H9 (cell line): ENCODE measurements at regions not wholly inside any gene's neighbourhood (a gene's known extent, or its start where the extent isn't known, plus 50 kb on each side); places are given as distances from the start of the nearest gene placed in this dataset.

ENCODE experiments used
- DNase-seq: peaks from one replicate; pipeline ENCODE4 v3.0.0-alpha.2; 2017
- H2AFZ ChIP-seq: one replicate; pipeline ENCODE4 v1.6.1; 2013; ENCODE audit warnings: mild to moderate bottlenecking, low read length, control low read depth, moderate library complexity
- H2AK5ac ChIP-seq: 2 replicates; pipeline ENCODE4 v1.6.1; 2013; ENCODE audit warnings: low read length, control low read depth, mixed read lengths; ENCODE audit not compliant: insufficient read length
- H2BK120ac ChIP-seq: one replicate; pipeline ENCODE4 v1.6.1; 2013; ENCODE audit warnings: low read depth, mild to moderate bottlenecking, low read length, control low read depth, inconsistent platforms; ENCODE audit not compliant: poor library complexity, severe bottlenecking
- H2BK12ac ChIP-seq: 2 replicates; pipeline ENCODE4 v1.6.1; 2013; ENCODE audit warnings: low read length, control low read depth, mixed read lengths, low read depth; ENCODE audit not compliant: insufficient read length
- H2BK15ac ChIP-seq: 2 replicates; pipeline ENCODE4 v1.6.1; 2013; ENCODE audit warnings: low read depth, low read length, control low read depth
- H2BK20ac ChIP-seq: one replicate; pipeline ENCODE4 v1.6.1; 2013; ENCODE audit warnings: low read depth, mild to moderate bottlenecking, low read length, control low read depth, inconsistent platforms; ENCODE audit not compliant: poor library complexity, severe bottlenecking
- H2BK5ac ChIP-seq: 2 replicates; pipeline ENCODE4 v1.6.1; 2013; ENCODE audit warnings: low read length, control low read depth, mixed read lengths; ENCODE audit not compliant: insufficient read length
- H3K14ac ChIP-seq: 2 replicates; pipeline ENCODE4 v1.6.1; 2013; ENCODE audit warnings: low read length, control low read depth; ENCODE audit not compliant: insufficient read depth
- H3K18ac ChIP-seq: 2 replicates; pipeline ENCODE4 v1.6.1; 2013; ENCODE audit warnings: low read depth, mild to moderate bottlenecking, mixed read lengths, low read length, control low read depth; ENCODE audit not compliant: insufficient read length
- H3K23ac ChIP-seq: 2 replicates; pipeline ENCODE4 v1.6.1; 2013; ENCODE audit warnings: low read length, control low read depth, mixed read lengths, low read depth; ENCODE audit not compliant: insufficient read length
- H3K23me2 ChIP-seq: 2 replicates; pipeline ENCODE4 v1.6.1; 2013; ENCODE audit warnings: low read depth, mild to moderate bottlenecking, mixed read lengths, low read length, control low read depth; ENCODE audit not compliant: insufficient read length, poor library complexity, severe bottlenecking
- H3K27ac ChIP-seq: 2 replicates; pipeline ENCODE4 v1.5.1; 2013; ENCODE audit warnings: low read length, control low read depth, mixed read lengths, low read depth; ENCODE audit not compliant: insufficient read length
- H3K27me3 ChIP-seq: 2 replicates; pipeline ENCODE4 v1.6.1; 2013; ENCODE audit warnings: low read length, control low read depth, inconsistent platforms; ENCODE audit not compliant: insufficient read depth
- H3K4ac ChIP-seq: 2 replicates; pipeline ENCODE4 v1.6.1; 2013; ENCODE audit warnings: low read depth, mild to moderate bottlenecking, control low read depth, inconsistent platforms, low read length, moderate library complexity
- H3K4me1 ChIP-seq: 2 replicates; pipeline ENCODE4 v1.6.1; 2013; ENCODE audit warnings: low read length, control low read depth, inconsistent platforms; ENCODE audit not compliant: insufficient read depth
- H3K4me2 ChIP-seq: 2 replicates; pipeline ENCODE4 v1.6.1; 2013; ENCODE audit warnings: low read length, control low read depth, mixed read lengths; ENCODE audit not compliant: insufficient read length, insufficient read depth
- H3K56ac ChIP-seq: 2 replicates; pipeline ENCODE4 v1.6.1; 2013; ENCODE audit warnings: low read depth, mild to moderate bottlenecking, mixed read lengths, low read length, control low read depth; ENCODE audit not compliant: insufficient read length
- H3K79me1 ChIP-seq: 2 replicates; pipeline ENCODE4 v1.6.1; 2013; ENCODE audit warnings: low read depth, mild to moderate bottlenecking, moderate library complexity, low read length, control low read depth, inconsistent platforms; ENCODE audit not compliant: insufficient read depth, poor library complexity, severe bottlenecking
- H3K79me2 ChIP-seq: 2 replicates; pipeline ENCODE4 v1.6.1; 2013; ENCODE audit warnings: low read length, control low read depth, inconsistent platforms; ENCODE audit not compliant: insufficient read depth
- H3K9ac ChIP-seq: 2 replicates; pipeline ENCODE4 v1.6.1; 2013; ENCODE audit warnings: low read length, control low read depth, mixed read lengths; ENCODE audit not compliant: insufficient read length; ENCODE audit errors: extremely low read depth
- H3K9me3 ChIP-seq: one replicate; pipeline ENCODE4 v1.6.1; 2013; ENCODE audit warnings: low read depth, low read length, inconsistent platforms; ENCODE audit not compliant: control insufficient read depth
- H3T11ph ChIP-seq: one replicate; pipeline ENCODE4 v1.6.1; 2013; ENCODE audit warnings: mild to moderate bottlenecking, low read length, control low read depth, inconsistent platforms
- H4K20me1 ChIP-seq: one replicate; pipeline ENCODE4 v1.6.1; 2013; ENCODE audit not compliant: control insufficient read depth, insufficient read length, insufficient read depth
- H4K5ac ChIP-seq: 2 replicates; pipeline ENCODE4 v1.6.1; 2013; ENCODE audit warnings: low read depth, mild to moderate bottlenecking, mixed read lengths, low read length, control low read depth; ENCODE audit not compliant: insufficient read length
- H4K8ac ChIP-seq: replicated peaks from 2 replicates; pipeline ENCODE4 v1.6.1; 2013; ENCODE audit warnings: low read length, control low read depth, mixed read lengths, low read depth; ENCODE audit not compliant: insufficient read length
- H4K91ac ChIP-seq: 2 replicates; pipeline ENCODE4 v1.6.1; 2013; ENCODE audit warnings: low read depth, mild to moderate bottlenecking, moderate library complexity, mixed read lengths, low read length, control low read depth; ENCODE audit not compliant: insufficient read length
- H3K27ac Mint-ChIP-seq, 3 experiments: 2 replicates in 2 of 3; 3 replicates in 1 of 3; pipeline ENCODE4 v1.8.0; 2020 to 2021; ENCODE audit warnings: mixed read lengths in 3 of 3, mild to moderate bottlenecking in 1 of 3, moderate library complexity in 1 of 3
- H3K27me3 Mint-ChIP-seq: 2 replicates; pipeline ENCODE4 v1.8.0; 2021; ENCODE audit warnings: low read depth, mild to moderate bottlenecking, moderate library complexity, mixed read lengths
- H3K36me3 Mint-ChIP-seq, 3 experiments: 2 replicates in 2 of 3; 3 replicates in 1 of 3; pipeline ENCODE4 v1.8.0; 2020 to 2021; ENCODE audit warnings: low read depth in 3 of 3, mixed read lengths in 3 of 3; ENCODE audit not compliant: insufficient read depth in 1 of 3
- H3K4me1 Mint-ChIP-seq, 2 experiments: 2 replicates each; pipeline ENCODE4 v1.8.0; 2020; ENCODE audit warnings: mixed read lengths in 2 of 2
- H3K4me3 Mint-ChIP-seq, 2 experiments: 2 replicates in 1 of 2; 3 replicates in 1 of 2; pipeline ENCODE4 v1.8.0; 2020 to 2021; ENCODE audit warnings: mild to moderate bottlenecking in 2 of 2, mixed read lengths in 2 of 2, moderate library complexity in 1 of 2
- H3K9me3 Mint-ChIP-seq, 2 experiments: 2 replicates in 1 of 2; 3 replicates in 1 of 2; pipeline ENCODE4 v1.8.0; 2020; ENCODE audit warnings: mild to moderate bottlenecking in 2 of 2, mixed read lengths in 2 of 2, moderate library complexity in 1 of 2
- CTCF ChIP-seq: fragments of 200-600 bp; sonication (generic); conservative IDR thresholded peaks from 3 replicates; pipeline ENCODE4 v1.8.0; 2021; ENCODE audit warnings: antibody characterized with exemption, mild to moderate bottlenecking
- WGBS: extraction: QIAGEN DNeasy Blood & Tissue Kit; methylation state at CpG from one replicate; pipeline ENCODE4 v1.1.7; 2013; ENCODE audit warnings: missing lambda C conversion rate, low lambda C conversion rate, mixed read lengths; ENCODE audit not compliant: insufficient read length; ENCODE audit errors: extremely low coverage; 5-methylcytosine and 5-hydroxymethylcytosine counted together

- Histone ChIP-seq H3K9me3 (no peaks in the 10 kb centered on the region), H2AFZ (no peak overlapping the region), H4K20me1 (no peaks in the 10 kb centered on the region), H3K23me2 (no peaks in the 10 kb centered on the region), H2BK15ac (no peak overlapping the region), H3K27me3 (no peaks in the 10 kb centered on the region), H2BK120ac (no peak overlapping the region), H3K14ac (no peak overlapping the region), H3K9ac (no peak overlapping the region), H3K18ac (no peak overlapping the region), H3T11ph (no peak overlapping the region), H2BK5ac (no peak overlapping the region), H3K79me1 (no peaks in the 10 kb centered on the region), H3K4ac (no peak overlapping the region), H2AK5ac (no peak overlapping the region), H3K27ac (no peak overlapping the region), H3K4me1 (no peaks in the 10 kb centered on the region), H3K79me2 (no peaks in the 10 kb centered on the region), H3K23ac (no peak overlapping the region), H4K5ac (no peak overlapping the region), H2BK20ac (no peak overlapping the region), H3K4me2 (no peak overlapping the region), H4K8ac (no peak overlapping the region), H3K56ac (no peak overlapping the region), H2BK12ac (no peak overlapping the region), H4K91ac (no peak overlapping the region)
- H3K27me3 Mint-ChIP-seq: no peaks in the 10 kb centered on the region; the same call in 1 of the 2 replicates
- peaks cover 8 to 16% of the 10 kb centered on the region in 2 experiments; a peak in 4 of 5 replicates for H3K9me3 Mint-ChIP-seq
- H3K36me3 Mint-ChIP-seq: peaks cover 0 to 6% (median 0%) of the 10 kb centered on the region in 3 experiments; a peak in 2 of 7 replicates
- no peak for TF ChIP-seq CTCF
- peaks cover 0 to 5% of the 10 kb centered on the region in 2 experiments; a peak in 1 of 4 replicates for H3K4me1 Mint-ChIP-seq
- H3K27ac Mint-ChIP-seq: no peak overlapping the region
- no peak for DNase-seq
- no peak overlapping the region for H3K4me3 Mint-ChIP-seq
- no CpG with 5 or more reads among the region's 3 CpGs for WGBS
Measured at GRCh38 chr2:22478329-22478728, 906.6 kb upstream of the KLHL29 start.
